HepG2 (cell line): ENCODE measurements at regions not wholly inside any gene's neighbourhood (a gene's known extent, or its start where the extent isn't known, plus 50 kb on each side); places are given as distances from the start of the nearest gene placed in this dataset.

ENCODE experiments used
- ATAC-seq: fragments of 200-7000 bp; cut with Tn5 transposase; 3 replicates; pipeline ENCODE4 v1.9.1; 2020; ENCODE audit warnings: mild to moderate bottlenecking, moderate library complexity
- BruUV-seq: library from RNA; stranded (reverse); fragments of 400-500 nt; replicated peaks from 2 replicates; lab custom pipeline; 2021; lab: Mats Ljungman, UMichigan
- CTCF ChIA-PET: fragments of 300-600 bp; formaldehyde crosslinking; extraction: SDS; loops from one replicate; lab custom pipeline; 2021; ENCODE audit warnings: low total read pairs, inconsistent platforms, low intra/inter-chr PET ratio; lab: Yijun Ruan, JAX
- POLR2A ChIA-PET: fragments of 350-600 bp; sonication (Branson Sonifier 250); formaldehyde crosslinking; loops from one replicate; lab custom pipeline; 2020; ENCODE audit warnings: antibody characterized with exemption, inconsistent platforms; lab: Yijun Ruan, JAX
- DNase-seq: peaks from one replicate; pipeline ENCODE4 v3.0.0-alpha.2; 2015; ENCODE audit warnings: low spot score
- FAIRE-seq: peaks from 3 replicates; lab custom pipeline; 2011; peaks lifted over from hg19 to GRCh38; lab: Jason Lieb, UNC
- H2AFZ ChIP-seq: one replicate; pipeline ENCODE4 v1.6.1; 2011; ENCODE audit warnings: low read length, inconsistent platforms
- H3K27ac ChIP-seq: fragments of 300-600 bp; 3 replicates; pipeline ENCODE4 v1.8.0; 2011; ENCODE audit warnings: mixed run types, mild to moderate bottlenecking, mixed read lengths, low read length, inconsistent platforms; ENCODE audit not compliant: insufficient read depth; ENCODE audit errors: extremely low read length
- H3K27me3 ChIP-seq, 2 experiments: fragments of 200-600 bp in 1 of 2; 2 replicates in 1 of 2; 3 replicates in 1 of 2; pipeline versions ENCODE4 v1.6.0 to v1.8.0; 2011; ENCODE audit warnings: low read length in 2 of 2, mild to moderate bottlenecking in 2 of 2, moderate library complexity in 2 of 2, inconsistent platforms in 1 of 2; ENCODE audit not compliant: insufficient read depth in 2 of 2, control insufficient read depth in 1 of 2
- H3K36me3 ChIP-seq, 2 experiments: fragments of 200-600 bp in 1 of 2; replicated peaks in 1 of 2; 2 replicates in 1 of 2; 3 replicates in 1 of 2; pipeline versions ENCODE4 v1.5.1 to v1.8.0; 2011; ENCODE audit warnings: low read length in 2 of 2, inconsistent platforms in 1 of 2; ENCODE audit not compliant: insufficient read depth in 2 of 2, control insufficient read depth in 1 of 2
- H3K4me1 ChIP-seq: 2 replicates; pipeline ENCODE4 v1.5.1; 2012; ENCODE audit warnings: low read length, inconsistent platforms; ENCODE audit not compliant: insufficient read depth
- H3K4me2 ChIP-seq: 2 replicates; pipeline ENCODE4 v1.6.0; 2011; ENCODE audit warnings: low read depth, low read length, inconsistent platforms
- H3K4me3 ChIP-seq, 3 experiments: fragments of 200-600 bp in 1 of 3; sonication (generic), shearing (Covaris generic) in 1 of 3; replicated peaks in 1 of 3; 2 replicates each; pipeline ENCODE4 v1.5.1; 2011 to 2016; ENCODE audit warnings: low read length in 3 of 3, inconsistent platforms in 2 of 3, low read depth in 2 of 3, mild to moderate bottlenecking in 2 of 3, control low read depth in 1 of 3, mixed read lengths in 1 of 3; ENCODE audit not compliant: insufficient read depth in 1 of 3
- H3K79me2 ChIP-seq: one replicate; pipeline ENCODE4 v1.6.1; 2011; ENCODE audit warnings: low read length, inconsistent platforms; ENCODE audit not compliant: insufficient read depth
- H3K9ac ChIP-seq: 2 replicates; pipeline ENCODE4 v1.6.0; 2011; ENCODE audit warnings: mild to moderate bottlenecking, low read depth, low read length, inconsistent platforms; ENCODE audit not compliant: insufficient read depth
- H3K9me3 ChIP-seq: 2 replicates; pipeline ENCODE4 v1.5.1; 2012; ENCODE audit warnings: mild to moderate bottlenecking, low read length
- H4K20me1 ChIP-seq: 2 replicates; pipeline ENCODE4 v1.6.0; 2011; ENCODE audit warnings: inconsistent platforms, mild to moderate bottlenecking, low read length, moderate library complexity; ENCODE audit not compliant: insufficient read depth
- BRCA1 ChIP-seq: sonication (generic); formaldehyde crosslinking; IDR thresholded peaks from 2 replicates; pipeline ENCODE4 v1.4.0; 2020; ENCODE audit warnings: missing genetic modification reagents
- CBFB ChIP-seq: sonication (generic); formaldehyde crosslinking; IDR thresholded peaks from 2 replicates; pipeline ENCODE4 v1.4.0; 2020; ENCODE audit warnings: missing genetic modification reagents
- GPN1 ChIP-seq: sonication (generic); formaldehyde crosslinking; IDR thresholded peaks from 2 replicates; pipeline ENCODE4 v1.5.1; 2020; ENCODE audit warnings: missing genetic modification reagents, borderline replicate concordance
- KAT7 ChIP-seq: IDR thresholded peaks from 2 replicates; pipeline ENCODE4 v1.6.1; 2018; ENCODE audit warnings: borderline replicate concordance, missing compliant biosample characterization
- KDM5A ChIP-seq: fragments of 200-600 bp; sonication (generic); IDR thresholded peaks from 2 replicates; pipeline ENCODE4 v1.7.0; 2018; ENCODE audit warnings: antibody characterized with exemption, mild to moderate bottlenecking, low read length, borderline replicate concordance
- MLLT10 ChIP-seq: sonication (generic); formaldehyde crosslinking; IDR thresholded peaks from 2 replicates; pipeline ENCODE4 v1.4.0; 2020; ENCODE audit warnings: missing genetic modification reagents
- MYC ChIP-seq: sonication (generic); formaldehyde crosslinking; IDR thresholded peaks from 2 replicates; pipeline ENCODE4 v1.9.0; 2021; ENCODE audit warnings: missing genetic modification reagents, borderline replicate concordance
- NFKBIZ ChIP-seq: IDR thresholded peaks from 2 replicates; pipeline ENCODE4 v1.6.1; 2018; ENCODE audit warnings: missing genetic modification reagents, missing compliant biosample characterization
- RARA ChIP-seq: IDR thresholded peaks from 2 replicates; pipeline ENCODE4 v1.6.1; 2016; ENCODE audit warnings: missing genetic modification reagents, missing compliant biosample characterization
- TCF12 ChIP-seq, 2 experiments: fragments of 450-650 bp in 1 of 2; sonication (generic) in 1 of 2; formaldehyde crosslinking in 1 of 2; IDR thresholded peaks; 2 replicates each; pipeline versions ENCODE4 v1.6.1 to v1.8.0; 2017 to 2022; ENCODE audit warnings: antibody characterized with exemption in 1 of 2, mild to moderate bottlenecking in 1 of 2, missing genetic modification reagents in 1 of 2, moderate library complexity in 1 of 2
- ZNF101 ChIP-seq: sonication (generic); formaldehyde crosslinking; IDR thresholded peaks from 2 replicates; pipeline ENCODE4 v1.4.0; 2020; ENCODE audit warnings: mild to moderate bottlenecking, low read depth, missing genetic modification reagents, borderline replicate concordance
- ZNF501 ChIP-seq: sonication (generic); formaldehyde crosslinking; IDR thresholded peaks from 2 replicates; pipeline ENCODE4 v1.5.1; 2020; ENCODE audit warnings: mild to moderate bottlenecking, moderate library complexity, missing genetic modification reagents
- ZNF572 ChIP-seq: sonication (generic); formaldehyde crosslinking; IDR thresholded peaks from 2 replicates; pipeline ENCODE4 v1.5.1; 2020; ENCODE audit warnings: mild to moderate bottlenecking, missing genetic modification reagents
- ZNF7 ChIP-seq: IDR thresholded peaks from 2 replicates; pipeline ENCODE4 v1.6.1; 2016; ENCODE audit warnings: missing biosample characterization, missing genetic modification reagents
- ZNF841 ChIP-seq: sonication (generic); formaldehyde crosslinking; IDR thresholded peaks from 2 replicates; pipeline ENCODE4 v1.8.1; 2023; ENCODE audit warnings: missing genetic modification reagents, borderline replicate concordance
- in situ Hi-C: cut with HindIII; loops from 2 replicates; pipeline ENCODE4 v1.10.0; 2017; ENCODE audit warnings: low pct_unique_long_range_greater_than_20kb; ENCODE audit not compliant: extremely low pct_ligation_motif_present
- intact Hi-C: fragments of 100-400 bp; cut with micrococcal nuclease; formaldehyde crosslinking; loops from one replicate; pipeline ENCODE4 v1.10.0; 2022; ENCODE audit not compliant: unreplicated experiment
- TF ChIP-seq, protein P1 (sequence below): sonication (generic); formaldehyde crosslinking; IDR thresholded peaks from 2 replicates; pipeline ENCODE4 v1.5.1; 2020; ENCODE audit warnings: mild to moderate bottlenecking, missing genetic modification reagents
- TF ChIP-seq, protein P2 (sequence below): IDR thresholded peaks from 2 replicates; pipeline ENCODE4 v1.6.1; 2016; ENCODE audit warnings: missing compliant biosample characterization, missing genetic modification reagents, borderline replicate concordance
- TF ChIP-seq, protein P3 (sequence below): sonication (generic); formaldehyde crosslinking; IDR thresholded peaks from 2 replicates; pipeline ENCODE4 v1.4.0; 2020; ENCODE audit warnings: missing genetic modification reagents; ENCODE audit errors: not compliant biosample characterization
- TF ChIP-seq, protein P4 (sequence below): sonication (generic); formaldehyde crosslinking; IDR thresholded peaks from 2 replicates; pipeline ENCODE4 v1.8.1; 2023; ENCODE audit warnings: mild to moderate bottlenecking, missing genetic modification reagents

DNA sequence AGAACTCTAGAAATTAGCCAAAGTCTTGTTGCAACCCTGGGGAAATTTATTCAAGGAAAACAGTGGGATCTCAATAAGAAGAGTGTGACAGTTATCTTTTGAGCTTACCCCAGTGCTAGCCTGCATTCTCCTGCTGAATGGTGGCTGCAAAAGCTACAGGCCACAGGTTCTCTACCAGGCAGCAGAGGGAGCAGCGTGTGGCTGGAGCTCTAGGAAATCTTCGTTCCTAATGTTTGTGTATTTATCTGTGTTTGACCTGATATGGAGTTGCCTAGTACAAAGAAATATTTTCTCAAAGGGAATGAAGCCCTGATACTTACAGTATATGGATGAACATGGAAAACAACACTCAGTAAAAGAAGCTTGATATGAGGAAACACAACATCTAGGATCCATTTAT lies 1100.6 kb downstream of the NLGN4Y start (continued):
- TF ChIP-seq, protein P1, sequence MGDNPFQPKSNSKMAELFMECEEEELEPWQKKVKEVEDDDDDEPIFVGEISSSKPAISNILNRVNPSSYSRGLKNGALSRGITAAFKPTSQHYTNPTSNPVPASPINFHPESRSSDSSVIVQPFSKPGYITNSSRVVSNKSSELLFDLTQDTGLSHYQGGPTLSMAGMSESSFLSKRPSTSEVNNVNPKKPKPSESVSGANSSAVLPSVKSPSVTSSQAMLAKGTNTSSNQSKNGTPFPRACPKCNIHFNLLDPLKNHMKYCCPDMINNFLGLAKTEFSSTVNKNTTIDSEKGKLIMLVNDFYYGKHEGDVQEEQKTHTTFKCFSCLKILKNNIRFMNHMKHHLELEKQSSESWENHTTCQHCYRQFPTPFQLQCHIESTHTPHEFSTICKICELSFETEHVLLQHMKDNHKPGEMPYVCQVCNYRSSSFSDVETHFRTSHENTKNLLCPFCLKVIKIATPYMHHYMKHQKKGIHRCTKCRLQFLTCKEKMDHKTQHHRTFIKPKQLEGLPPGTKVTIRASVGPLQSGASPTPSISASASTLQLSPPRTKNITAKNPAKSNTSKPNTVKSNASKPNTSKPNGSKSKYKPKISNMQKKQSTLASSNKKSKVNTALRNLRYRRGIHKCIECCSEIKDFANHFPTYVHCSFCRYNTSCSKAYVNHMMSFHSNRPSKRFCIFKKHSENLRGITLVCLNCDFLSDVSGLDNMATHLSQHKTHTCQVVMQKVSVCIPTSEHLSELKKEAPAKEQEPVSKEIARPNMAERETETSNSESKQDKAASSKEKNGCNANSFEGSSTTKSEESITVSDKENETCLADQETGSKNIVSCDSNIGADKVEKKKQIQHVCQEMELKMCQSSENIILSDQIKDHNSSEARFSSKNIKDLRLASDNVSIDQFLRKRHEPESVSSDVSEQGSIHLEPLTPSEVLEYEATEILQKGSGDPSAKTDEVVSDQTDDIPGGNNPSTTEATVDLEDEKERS (CRISPR knock-in tag), result no peak
- TF ChIP-seq NFKBIZ (CRISPR knock-in tag) (no peak), ZNF7 (no peak), MLLT10 (CRISPR knock-in tag) (no peak), ZNF501 (CRISPR knock-in tag) (no peak), KDM5A (no peak)
- TF ChIP-seq, protein P2, sequence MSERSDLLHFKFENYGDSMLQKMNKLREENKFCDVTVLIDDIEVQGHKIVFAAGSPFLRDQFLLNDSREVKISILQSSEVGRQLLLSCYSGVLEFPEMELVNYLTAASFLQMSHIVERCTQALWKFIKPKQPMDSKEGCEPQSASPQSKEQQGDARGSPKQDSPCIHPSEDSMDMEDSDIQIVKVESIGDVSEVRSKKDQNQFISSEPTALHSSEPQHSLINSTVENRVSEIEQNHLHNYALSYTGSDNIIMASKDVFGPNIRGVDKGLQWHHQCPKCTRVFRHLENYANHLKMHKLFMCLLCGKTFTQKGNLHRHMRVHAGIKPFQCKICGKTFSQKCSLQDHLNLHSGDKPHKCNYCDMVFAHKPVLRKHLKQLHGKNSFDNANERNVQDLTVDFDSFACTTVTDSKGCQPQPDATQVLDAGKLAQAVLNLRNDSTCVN (CRISPR knock-in tag), result no peak
- TF ChIP-seq, protein P3, sequence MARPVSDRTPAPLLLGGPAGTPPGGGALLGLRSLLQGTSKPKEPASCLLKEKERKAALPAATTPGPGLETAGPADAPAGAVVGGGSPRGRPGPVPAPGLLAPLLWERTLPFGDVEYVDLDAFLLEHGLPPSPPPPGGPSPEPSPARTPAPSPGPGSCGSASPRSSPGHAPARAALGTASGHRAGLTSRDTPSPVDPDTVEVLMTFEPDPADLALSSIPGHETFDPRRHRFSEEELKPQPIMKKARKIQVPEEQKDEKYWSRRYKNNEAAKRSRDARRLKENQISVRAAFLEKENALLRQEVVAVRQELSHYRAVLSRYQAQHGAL (CRISPR knock-in tag), result no peak

DNA sequence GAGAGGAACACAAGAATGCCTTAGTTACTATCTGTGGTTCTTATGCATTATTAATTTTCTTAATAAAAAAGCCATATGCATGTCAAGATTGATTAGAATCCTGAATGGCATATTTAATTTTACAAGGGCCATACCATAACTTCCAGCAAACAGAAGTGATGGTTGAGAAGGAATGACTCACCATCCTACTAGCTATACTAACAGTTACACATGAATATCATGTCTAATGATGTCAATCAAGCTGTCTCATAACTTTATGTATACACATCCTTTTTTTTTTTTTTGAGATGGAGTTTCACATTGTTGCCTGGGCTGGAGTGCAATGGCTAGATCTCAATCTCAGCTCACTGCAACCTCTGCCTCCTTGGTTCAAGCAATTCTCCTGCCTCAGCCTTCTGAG lies 1123.9 kb downstream of the NLGN4Y start:
- ChIA-PET CTCF (no interaction called here), POLR2A (no interaction called here)
- no peak overlapping the region for H3K27ac ChIP-seq
- H3K4me1 ChIP-seq, result no peaks in the 10 kb centered on the region
- H3K4me2 ChIP-seq, result no peak overlapping the region
- no peaks in the 10 kb centered on the region for H3K27me3 ChIP-seq
- intact Hi-C loops (no loop called here), in situ Hi-C loops (no loop called here)
- H4K20me1 ChIP-seq, result no peaks in the 10 kb centered on the region
- no peak overlapping the region for H3K4me3 ChIP-seq
- H3K36me3 ChIP-seq, result no peaks in the 10 kb centered on the region
- ATAC-seq (no peak), FAIRE-seq (no peak), DNase-seq (no peak)
- H3K9ac ChIP-seq, result no peak overlapping the region
- no TSS peak for BruUV-seq
- H3K9me3 ChIP-seq, result peaks cover 36% of the 10 kb centered on the region
- no peak overlapping the region for H2AFZ ChIP-seq
- no peaks in the 10 kb centered on the region for H3K79me2 ChIP-seq
- TF ChIP-seq GPN1 (CRISPR knock-in tag) (no peak), ZNF101 (CRISPR knock-in tag) (no peak), RARA (CRISPR knock-in tag) (no peak), ZNF572 (no peak), BRCA1 (CRISPR knock-in tag) (no peak), CBFB (CRISPR knock-in tag) (no peak), ZNF841 (no peak), KAT7 (CRISPR knock-in tag) (no peak), MYC (CRISPR knock-in tag) (no peak), TCF12 (IDR thresholded peaks at IDR 0.05) (no peak), TCF12 (CRISPR knock-in tag; IDR thresholded peaks at IDR 0.05) (no peak)
- TF ChIP-seq, protein P4, sequence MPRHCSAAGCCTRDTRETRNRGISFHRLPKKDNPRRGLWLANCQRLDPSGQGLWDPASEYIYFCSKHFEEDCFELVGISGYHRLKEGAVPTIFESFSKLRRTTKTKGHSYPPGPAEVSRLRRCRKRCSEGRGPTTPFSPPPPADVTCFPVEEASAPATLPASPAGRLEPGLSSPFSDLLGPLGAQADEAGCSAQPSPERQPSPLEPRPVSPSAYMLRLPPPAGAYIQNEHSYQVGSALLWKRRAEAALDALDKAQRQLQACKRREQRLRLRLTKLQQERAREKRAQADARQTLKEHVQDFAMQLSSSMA (CRISPR knock-in tag), result no peak
